Spleen (tissue), 11 donors: ENCODE measurements at regions not wholly inside any gene's neighbourhood (a gene's known extent, or its start where the extent isn't known, plus 50 kb on each side); places are given as distances from the start of the nearest gene placed in this dataset.
A peak's percentile ranks its signal among the peaks of the same experiment; 100 is the strongest.

Source experiments
- DNase-seq: peaks from one replicate; pipeline ENCODE4 v3.0.0-alpha.2; 2020
- H3K27ac ChIP-seq, 8 donors: fragments of 200-600 bp; sonication (generic) in 7 of 8; 1 replicate in 4 of 8; 2 replicates in 4 of 8; pipeline versions ENCODE4 v1.5.0 to v1.8.0; 2016 to 2021; ENCODE audit warnings: inconsistent platforms in 4 of 8, mild to moderate bottlenecking in 4 of 8, moderate library complexity in 1 of 8
- H3K27me3 ChIP-seq, 7 donors: fragments of 200-600 bp; sonication (generic) in 6 of 7; replicated peaks in 1 of 7; 1 replicate in 4 of 7; 2 replicates in 3 of 7; pipeline versions ENCODE4 v1.5.0 to v1.8.0; 2016 to 2021; ENCODE audit warnings: inconsistent platforms in 3 of 7, mild to moderate bottlenecking in 1 of 7
- H3K36me3 ChIP-seq, 6 donors: fragments of 200-600 bp; sonication (generic) in 5 of 6; 1 replicate in 4 of 6; 2 replicates in 2 of 6; pipeline versions ENCODE4 v1.5.0 to v1.8.0; 2016 to 2021; ENCODE audit warnings: inconsistent platforms in 2 of 6
- H3K4me1 ChIP-seq, 6 donors: fragments of 200-600 bp; sonication (generic) in 5 of 6; 1 replicate in 3 of 6; 2 replicates in 3 of 6; pipeline versions ENCODE4 v1.5.0 to v1.8.0; 2016 to 2021; ENCODE audit warnings: inconsistent platforms in 3 of 6
- H3K4me3 ChIP-seq, 8 donors: fragments of 200-600 bp; sonication (generic) in 7 of 8; 1 replicate in 4 of 8; 2 replicates in 4 of 8; pipeline versions ENCODE4 v1.5.0 to v1.8.0; 2016 to 2021; ENCODE audit warnings: inconsistent platforms in 4 of 8, mild to moderate bottlenecking in 4 of 8, moderate library complexity in 2 of 8
- H3K9me3 ChIP-seq, 8 donors: fragments of 200-600 bp; sonication (generic) in 7 of 8; 1 replicate in 4 of 8; 2 replicates in 4 of 8; pipeline versions ENCODE4 v1.5.0 to v1.8.0; 2016 to 2021; ENCODE audit warnings: inconsistent platforms in 4 of 8
- CTCF ChIP-seq, 11 experiments: fragments of 200-600 bp in 7 of 11; fragments of 450-650 bp in 4 of 11; sonication (generic) in 4 of 11; IDR thresholded peaks in 8 of 11; conservative IDR thresholded peaks in 3 of 11; 1 replicate in 7 of 11; 2 replicates in 4 of 11; pipeline versions ENCODE4 v1.4.0 to v1.8.0; 2016 to 2021; ENCODE audit warnings: antibody characterized with exemption in 11 of 11, inconsistent platforms in 4 of 11, mild to moderate bottlenecking in 1 of 11
- POLR2A ChIP-seq, 3 donors: fragments of 450-650 bp; IDR thresholded peaks; one replicate each; pipeline ENCODE4 v1.5.1; 2017; ENCODE audit warnings: antibody characterized with exemption in 3 of 3, mild to moderate bottlenecking in 1 of 3
- POLR2AphosphoS5 ChIP-seq, 3 donors: sonication (generic); formaldehyde crosslinking; IDR thresholded peaks; one replicate each; pipeline ENCODE4 v1.5.1; 2017; ENCODE audit warnings: antibody characterized with exemption in 3 of 3
- WGBS, 5 donors: extraction: QIAGEN DNeasy Blood & Tissue Kit in 3 of 5; methylation state at CpG; one replicate each; pipeline versions ENCODE4 v1.1.5 to v1.1.7; 2013 to 2018; 5-methylcytosine and 5-hydroxymethylcytosine counted together
- intact Hi-C: fragments of 100-400 bp; cut with DNase I; formaldehyde crosslinking; loops from one replicate; pipeline ENCODE4 v1.15.0; 2023; ENCODE audit warnings: low total_unique reads
- donor health status: healthy with polysubstance abuse.
- donor health status: DM: no; HTN: no; CAD: no; lungs with moderate emphysema.
- donor health status: DM: no; HTN: no; CAD: no.
- donor health status: Bipolar disorder and iron deficiency.
- donor health status: healthy.
- donor health status: DM: no; HTN: no; CAD: no.
- donor health status: DM: yes; HTN: yes; CAD: no.

- no peaks in the 10 kb centered on the region for H3K36me3 ChIP-seq
- 64 to 77% (median 69%) methylated on average over 4 of the region's 4 CpGs for WGBS, 5 donors
- no peak overlapping the region for H3K27ac ChIP-seq
- H3K27me3 ChIP-seq: peaks cover 0 to 42% (median 0%) of the 10 kb centered on the region in 7 donors
- H3K4me1 ChIP-seq: peaks cover 0 to 9% (median 4%) of the 10 kb centered on the region in 6 donors
- intact Hi-C loops: no loop called here
- H3K9me3 ChIP-seq: no peaks in the 10 kb centered on the region
- DNase-seq: no peak
- no peak overlapping the region for H3K4me3 ChIP-seq
- TF ChIP-seq POLR2AphosphoS5 (IDR thresholded peaks at IDR 0.05) (no peak), POLR2A (IDR thresholded peaks at IDR 0.05) (no peak), CTCF (IDR thresholded peaks at IDR 0.05 in 8 of 11, conservative IDR thresholded peaks at IDR 0.05 in 3 of 11) (no peak)
These were observed 83.6 kb upstream of the MPP7 start for GRCh38 chr10:28386503-28386868.

- H3K27ac ChIP-seq: no peak overlapping the region
- peaks cover 0 to 3% (median under 1%) of the 10 kb centered on the region in 6 donors for H3K4me1 ChIP-seq
- TF ChIP-seq POLR2AphosphoS5 (IDR thresholded peaks at IDR 0.05) (no peak), POLR2A (IDR thresholded peaks at IDR 0.05) (no peak), CTCF (IDR thresholded peaks at IDR 0.05 in 8 of 11, conservative IDR thresholded peaks at IDR 0.05 in 3 of 11) (no peak)
- H3K36me3 ChIP-seq: no peaks in the 10 kb centered on the region
- WGBS, 5 donors: 79 to 91% (median 83%) methylated on average over 7 of the region's 7 CpGs
- no peaks in the 10 kb centered on the region for H3K9me3 ChIP-seq
- intact Hi-C loops: no loop called here
- peaks cover 0 to 41% (median 0%) of the 10 kb centered on the region in 7 donors for H3K27me3 ChIP-seq
- no peak overlapping the region for H3K4me3 ChIP-seq
- DNase-seq: no peak
These were observed 84.3 kb upstream of the MPP7 start for GRCh38 chr10:28387140-28387539.

- peaks cover 0 to 26% (median 0%) of the 10 kb centered on the region in 7 donors for H3K27me3 ChIP-seq
- peaks cover 0 to 10% (median 7%) of the 10 kb centered on the region in 6 donors for H3K4me1 ChIP-seq
- no peak overlapping the region for H3K27ac ChIP-seq
- no peak overlapping the region for H3K4me3 ChIP-seq
- TF ChIP-seq CTCF (IDR thresholded peaks at IDR 0.05 in 8 of 11, conservative IDR thresholded peaks at IDR 0.05 in 3 of 11) (no peak), POLR2A (IDR thresholded peaks at IDR 0.05) (no peak), POLR2AphosphoS5 (IDR thresholded peaks at IDR 0.05) (no peak)
- DNase-seq: no peak
- 81 to 94% (median 89%) methylated on average over 5 of the region's 5 CpGs for WGBS, 5 donors
- H3K36me3 ChIP-seq: no peaks in the 10 kb centered on the region
- no peaks in the 10 kb centered on the region for H3K9me3 ChIP-seq
- intact Hi-C loops: no loop called here
These were observed 88.4 kb upstream of the MPP7 start for GRCh38 chr10:28391283-28391682.

- Histone ChIP-seq H3K4me3 (no peak overlapping the region), H3K27me3 (peaks cover 0 to 6% (median 0%) of the 10 kb centered on the region in 7 donors), H3K4me1 (peaks cover 0 to 10% (median 7%) of the 10 kb centered on the region in 6 donors), H3K9me3 (peaks cover 0 to 4% (median 0%) of the 10 kb centered on the region in 8 donors), H3K36me3 (no peaks in the 10 kb centered on the region), H3K27ac (no peak overlapping the region)
- no peak for DNase-seq
- TF ChIP-seq POLR2A (IDR thresholded peaks at IDR 0.05): no peak
- TF ChIP-seq CTCF (IDR thresholded peaks at IDR 0.05 in 8 of 11, conservative IDR thresholded peaks at IDR 0.05 in 3 of 11): peak in 10 of 11 experiments; percentile 49 to 91 (median 84)
- TF ChIP-seq POLR2AphosphoS5 (IDR thresholded peaks at IDR 0.05): no peak
- intact Hi-C loops: no loop called here
- 12 to 18% (median 16%) methylated on average over 8 of the region's 8 CpGs for WGBS, 5 donors
These were observed 91.2 kb upstream of the MPP7 start for GRCh38 chr10:28393956-28394568.
